GM12872 (cell line): ENCODE measurements at regions not wholly inside any gene's neighbourhood (a gene's known extent, or its start where the extent isn't known, plus 50 kb on each side); places are given as distances from the start of the nearest gene placed in this dataset.
A peak's percentile ranks its signal among the peaks of the same experiment; 100 is the strongest.

Source experiments
- CTCF ChIP-seq: IDR thresholded peaks from 3 replicates; pipeline ENCODE4 v1.5.1; 2011; ENCODE audit warnings: low read depth, mild to moderate bottlenecking, low read length, moderate library complexity; ENCODE audit not compliant: insufficient read depth

GRCh38 chr3:43818229-43818628 lies 127.5 kb downstream of the ABHD5 start:
- no peak for TF ChIP-seq CTCF

GRCh38 chr3:43838009-43838758 lies 147.4 kb downstream of the ABHD5 start:
- TF ChIP-seq CTCF, result no peak

- TF ChIP-seq CTCF, result 0 out of 3 replicates have a peak, but pooled peaks have one; percentile 30
Measured at GRCh38 chr3:43838877-43839276, 148.1 kb downstream of the ABHD5 start.

GRCh38 chr3:43843386-43843785 lies 152.6 kb downstream of the ABHD5 start:
- no peak for TF ChIP-seq CTCF

GRCh38 chr3:43844757-43845156 lies 154.0 kb downstream of the ABHD5 start:
- no peak for TF ChIP-seq CTCF

GRCh38 chr3:43852066-43852465 lies 161.3 kb downstream of the ABHD5 start:
- TF ChIP-seq CTCF, result no peak

- no peak for TF ChIP-seq CTCF
Measured at GRCh38 chr3:43854283-43854682, 163.5 kb downstream of the ABHD5 start.
